ENCODE measurements at regions not wholly inside any gene's neighbourhood (a gene's known extent, or its start where the extent isn't known, plus 50 kb on each side); places are given as distances from the start of the nearest gene placed in this dataset.

DNA sequence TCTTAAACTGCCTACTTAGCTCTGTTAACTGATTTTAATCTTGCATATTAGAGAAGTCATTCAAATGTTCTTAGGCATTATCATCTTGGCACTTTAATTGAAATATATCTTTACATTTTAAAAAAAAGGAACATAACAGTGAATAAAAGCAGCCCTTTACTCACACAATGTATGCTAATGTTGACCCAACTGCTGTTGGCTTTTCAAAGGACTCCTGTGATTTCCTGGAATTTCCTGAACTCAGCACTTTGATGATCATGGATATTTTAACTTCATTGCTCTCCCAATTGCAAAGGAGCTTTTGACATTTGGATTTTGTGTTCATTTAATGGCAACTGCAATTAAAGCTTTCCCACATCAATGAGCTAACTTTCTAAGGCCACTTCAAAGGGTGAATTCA is 1230.3 kb downstream of the DIAPH3 start:
- H3K36me3 ChIP-seq (replicated peaks in 1 of 2; ENCODE audit: control extremely low read depth in 1 of 2, control insufficient read depth in 1 of 2, extremely low read depth in 1 of 2, insufficient read depth in 2 of 2, low read length in 1 of 2): no peaks in the 10 kb centered on the region
- Mint-ChIP-seq H3K4me3 (no peak overlapping the region), H3K27me3 (no peaks in the 10 kb centered on the region), H3K27ac (no peak overlapping the region), H3K4me1 (no peaks in the 10 kb centered on the region), H3K9me3 (ENCODE audit: insufficient read depth) (no peaks in the 10 kb centered on the region)
- intact Hi-C loops (cut with micrococcal nuclease): no loop called here
- no peaks in the 10 kb centered on the region for H4K20me1 ChIP-seq (ENCODE audit: control insufficient read depth, insufficient read depth, low read length, poor library complexity, severe bottlenecking)
- no peaks in the 10 kb centered on the region for H3K79me2 ChIP-seq (ENCODE audit: control insufficient read depth, insufficient read depth, low read length)
- no peak for TF ChIP-seq EZH2 (IDR thresholded peaks at IDR 0.05; ENCODE audit: borderline replicate concordance, insufficient read depth, low read depth, low read length, poor library complexity, severe bottlenecking)
- TF ChIP-seq, protein P1, sequence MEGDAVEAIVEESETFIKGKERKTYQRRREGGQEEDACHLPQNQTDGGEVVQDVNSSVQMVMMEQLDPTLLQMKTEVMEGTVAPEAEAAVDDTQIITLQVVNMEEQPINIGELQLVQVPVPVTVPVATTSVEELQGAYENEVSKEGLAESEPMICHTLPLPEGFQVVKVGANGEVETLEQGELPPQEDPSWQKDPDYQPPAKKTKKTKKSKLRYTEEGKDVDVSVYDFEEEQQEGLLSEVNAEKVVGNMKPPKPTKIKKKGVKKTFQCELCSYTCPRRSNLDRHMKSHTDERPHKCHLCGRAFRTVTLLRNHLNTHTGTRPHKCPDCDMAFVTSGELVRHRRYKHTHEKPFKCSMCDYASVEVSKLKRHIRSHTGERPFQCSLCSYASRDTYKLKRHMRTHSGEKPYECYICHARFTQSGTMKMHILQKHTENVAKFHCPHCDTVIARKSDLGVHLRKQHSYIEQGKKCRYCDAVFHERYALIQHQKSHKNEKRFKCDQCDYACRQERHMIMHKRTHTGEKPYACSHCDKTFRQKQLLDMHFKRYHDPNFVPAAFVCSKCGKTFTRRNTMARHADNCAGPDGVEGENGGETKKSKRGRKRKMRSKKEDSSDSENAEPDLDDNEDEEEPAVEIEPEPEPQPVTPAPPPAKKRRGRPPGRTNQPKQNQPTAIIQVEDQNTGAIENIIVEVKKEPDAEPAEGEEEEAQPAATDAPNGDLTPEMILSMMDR (IDR thresholded peaks at IDR 0.05): no peak
- H3K4me3 ChIP-seq (ENCODE audit: control extremely low read depth in 1 of 5, extremely low read depth in 1 of 5, insufficient read depth in 1 of 5, low read depth in 2 of 5, low read length in 4 of 5): no peak overlapping the region
- H3K27ac ChIP-seq (ENCODE audit: low read length in 2 of 2): no peak overlapping the region
- DNase-seq (no peak), ATAC-seq (ENCODE audit: low read depth) (no peak)
- no peak overlapping the region for H3K4me2 ChIP-seq (replicated peaks; ENCODE audit: low read depth, low read length, poor library complexity, severe bottlenecking)
- POLR2A ChIA-PET: no interaction called here
- no peak overlapping the region for H3K9ac ChIP-seq (ENCODE audit: low read length)
- no peaks in the 10 kb centered on the region for H3K4me1 ChIP-seq (ENCODE audit: control insufficient read depth in 2 of 2, insufficient read depth in 2 of 2, low read length in 2 of 2)
- H3K27me3 ChIP-seq (replicated peaks in 1 of 4; ENCODE audit: control extremely low read depth in 1 of 4, control insufficient read depth in 3 of 4, insufficient read depth in 4 of 4, low read length in 3 of 4): no peaks in the 10 kb centered on the region
- peaks cover 0 to 3% (median 0%) of the 10 kb centered on the region in 3 donors for H3K9me3 ChIP-seq (ENCODE audit: control extremely low read depth in 1 of 3, control insufficient read depth in 2 of 3, insufficient read depth in 1 of 3, low read length in 2 of 3)
- CTCF ChIA-PET: no interaction called here
- no peak overlapping the region for H2AFZ ChIP-seq (ENCODE audit: insufficient read depth, low read depth, low read length, poor library complexity, severe bottlenecking)

GRCh38 chr13:58935689-58936088 is 1228.0 kb downstream of the DIAPH3 start:
- Mint-ChIP-seq H3K27me3 (no peaks in the 10 kb centered on the region), H3K4me3 (no peak overlapping the region), H3K4me1 (no peaks in the 10 kb centered on the region), H3K27ac (no peak overlapping the region), H3K9me3 (ENCODE audit: insufficient read depth) (peaks cover 6% of the 10 kb centered on the region)
- Histone ChIP-seq H4K20me1 (ENCODE audit: control insufficient read depth, insufficient read depth, low read length, poor library complexity, severe bottlenecking) (no peaks in the 10 kb centered on the region), H3K4me3 (ENCODE audit: control extremely low read depth in 1 of 5, extremely low read depth in 1 of 5, insufficient read depth in 1 of 5, low read depth in 2 of 5, low read length in 4 of 5) (no peak overlapping the region), H3K4me1 (ENCODE audit: control insufficient read depth in 2 of 2, insufficient read depth in 2 of 2, low read length in 2 of 2) (no peaks in the 10 kb centered on the region), H3K9me3 (ENCODE audit: control extremely low read depth in 1 of 3, control insufficient read depth in 2 of 3, insufficient read depth in 1 of 3, low read length in 2 of 3) (peaks cover 0 to 3% (median 0%) of the 10 kb centered on the region in 3 donors), H3K36me3 (replicated peaks in 1 of 2; ENCODE audit: control extremely low read depth in 1 of 2, control insufficient read depth in 1 of 2, extremely low read depth in 1 of 2, insufficient read depth in 2 of 2, low read length in 1 of 2) (no peaks in the 10 kb centered on the region), H3K9ac (ENCODE audit: low read length) (no peak overlapping the region), H3K4me2 (replicated peaks; ENCODE audit: low read depth, low read length, poor library complexity, severe bottlenecking) (no peak overlapping the region), H3K27ac (ENCODE audit: low read length in 2 of 2) (no peak overlapping the region), H2AFZ (ENCODE audit: insufficient read depth, low read depth, low read length, poor library complexity, severe bottlenecking) (no peak overlapping the region), H3K79me2 (ENCODE audit: control insufficient read depth, insufficient read depth, low read length) (no peaks in the 10 kb centered on the region), H3K27me3 (replicated peaks in 1 of 4; ENCODE audit: control extremely low read depth in 1 of 4, control insufficient read depth in 3 of 4, insufficient read depth in 4 of 4, low read length in 3 of 4) (no peaks in the 10 kb centered on the region)
- intact Hi-C loops (cut with micrococcal nuclease): no loop called here
- ChIA-PET CTCF (no interaction called here), POLR2A (no interaction called here)
- TF ChIP-seq, protein P1 (IDR thresholded peaks at IDR 0.05): no peak
- TF ChIP-seq EZH2 (IDR thresholded peaks at IDR 0.05; ENCODE audit: borderline replicate concordance, insufficient read depth, low read depth, low read length, poor library complexity, severe bottlenecking): no peak
- DNase-seq: no peak
- no peak for ATAC-seq (ENCODE audit: low read depth)
- 94% methylated on average over 4 of the region's 5 CpGs for WGBS (ENCODE audit: insufficient coverage)
